GM23338 (cell line): ENCODE measurements at regions not wholly inside any gene's neighbourhood (a gene's known extent, or its start where the extent isn't known, plus 50 kb on each side); places are given as distances from the start of the nearest gene placed in this dataset.

Experiments used
- CREB1 ChIP-seq: fragments of 250-450 bp; sonication (Bioruptor Pico); IDR thresholded peaks from 2 replicates; pipeline ENCODE4 v1.5.0; 2020; ENCODE audit warnings: low read depth, mild to moderate bottlenecking, moderate library complexity
- CTCF ChIP-seq, 2 experiments: fragments of 200-600 bp in 1 of 2; sonication (generic) in 1 of 2; conservative IDR thresholded peaks; 2 replicates each; pipeline versions ENCODE4 v1.5.1 to v1.6.1; 2016 to 2017; ENCODE audit warnings: antibody characterized with exemption in 2 of 2, low read depth in 2 of 2, mild to moderate bottlenecking in 2 of 2, moderate library complexity in 1 of 2
- EZH2 ChIP-seq: fragments of 200-600 bp; sonication (generic); IDR thresholded peaks from one replicate; pipeline ENCODE4 v1.8.0; 2017; ENCODE audit warnings: antibody characterized with exemption, mild to moderate bottlenecking, low read depth; ENCODE audit not compliant: unreplicated experiment
- EZH2phosphoT487 ChIP-seq: fragments of 200-600 bp; sonication (generic); IDR thresholded peaks from one replicate; pipeline ENCODE4 v1.8.1; 2018; ENCODE audit warnings: antibody characterized with exemption; ENCODE audit not compliant: unreplicated experiment
- POLR2AphosphoS5 ChIP-seq: IDR thresholded peaks from 2 replicates; pipeline ENCODE4 v1.6.1; 2016; ENCODE audit warnings: antibody characterized with exemption, low read depth
- STAT1 ChIP-seq: IDR thresholded peaks from one replicate; pipeline ENCODE4 v1.6.1; 2016; ENCODE audit warnings: antibody characterized with exemption; ENCODE audit not compliant: unreplicated experiment
- TF ChIP-seq, protein P1 (sequence below): IDR thresholded peaks from one replicate; pipeline ENCODE4 v1.6.1; 2018; ENCODE audit warnings: antibody characterized with exemption; ENCODE audit not compliant: unreplicated experiment

GRCh38 chr12:114931025-114931424 lies 247.1 kb upstream of the TBX3 start:
- TF ChIP-seq, protein P1, sequence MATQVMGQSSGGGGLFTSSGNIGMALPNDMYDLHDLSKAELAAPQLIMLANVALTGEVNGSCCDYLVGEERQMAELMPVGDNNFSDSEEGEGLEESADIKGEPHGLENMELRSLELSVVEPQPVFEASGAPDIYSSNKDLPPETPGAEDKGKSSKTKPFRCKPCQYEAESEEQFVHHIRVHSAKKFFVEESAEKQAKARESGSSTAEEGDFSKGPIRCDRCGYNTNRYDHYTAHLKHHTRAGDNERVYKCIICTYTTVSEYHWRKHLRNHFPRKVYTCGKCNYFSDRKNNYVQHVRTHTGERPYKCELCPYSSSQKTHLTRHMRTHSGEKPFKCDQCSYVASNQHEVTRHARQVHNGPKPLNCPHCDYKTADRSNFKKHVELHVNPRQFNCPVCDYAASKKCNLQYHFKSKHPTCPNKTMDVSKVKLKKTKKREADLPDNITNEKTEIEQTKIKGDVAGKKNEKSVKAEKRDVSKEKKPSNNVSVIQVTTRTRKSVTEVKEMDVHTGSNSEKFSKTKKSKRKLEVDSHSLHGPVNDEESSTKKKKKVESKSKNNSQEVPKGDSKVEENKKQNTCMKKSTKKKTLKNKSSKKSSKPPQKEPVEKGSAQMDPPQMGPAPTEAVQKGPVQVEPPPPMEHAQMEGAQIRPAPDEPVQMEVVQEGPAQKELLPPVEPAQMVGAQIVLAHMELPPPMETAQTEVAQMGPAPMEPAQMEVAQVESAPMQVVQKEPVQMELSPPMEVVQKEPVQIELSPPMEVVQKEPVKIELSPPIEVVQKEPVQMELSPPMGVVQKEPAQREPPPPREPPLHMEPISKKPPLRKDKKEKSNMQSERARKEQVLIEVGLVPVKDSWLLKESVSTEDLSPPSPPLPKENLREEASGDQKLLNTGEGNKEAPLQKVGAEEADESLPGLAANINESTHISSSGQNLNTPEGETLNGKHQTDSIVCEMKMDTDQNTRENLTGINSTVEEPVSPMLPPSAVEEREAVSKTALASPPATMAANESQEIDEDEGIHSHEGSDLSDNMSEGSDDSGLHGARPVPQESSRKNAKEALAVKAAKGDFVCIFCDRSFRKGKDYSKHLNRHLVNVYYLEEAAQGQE: no peak
- TF ChIP-seq CTCF (conservative IDR thresholded peaks at IDR 0.05; ENCODE audit: low read depth in 2 of 2) (no peak), POLR2AphosphoS5 (no peak), EZH2phosphoT487 (no peak), CREB1 (CRISPR knock-in tag) (no peak), EZH2 (no peak), STAT1 (no peak)
